ENCODE measurements at regions not wholly inside any gene's neighbourhood (a gene's known extent, or its start where the extent isn't known, plus 50 kb on each side); places are given as distances from the start of the nearest gene placed in this dataset.

DNA sequence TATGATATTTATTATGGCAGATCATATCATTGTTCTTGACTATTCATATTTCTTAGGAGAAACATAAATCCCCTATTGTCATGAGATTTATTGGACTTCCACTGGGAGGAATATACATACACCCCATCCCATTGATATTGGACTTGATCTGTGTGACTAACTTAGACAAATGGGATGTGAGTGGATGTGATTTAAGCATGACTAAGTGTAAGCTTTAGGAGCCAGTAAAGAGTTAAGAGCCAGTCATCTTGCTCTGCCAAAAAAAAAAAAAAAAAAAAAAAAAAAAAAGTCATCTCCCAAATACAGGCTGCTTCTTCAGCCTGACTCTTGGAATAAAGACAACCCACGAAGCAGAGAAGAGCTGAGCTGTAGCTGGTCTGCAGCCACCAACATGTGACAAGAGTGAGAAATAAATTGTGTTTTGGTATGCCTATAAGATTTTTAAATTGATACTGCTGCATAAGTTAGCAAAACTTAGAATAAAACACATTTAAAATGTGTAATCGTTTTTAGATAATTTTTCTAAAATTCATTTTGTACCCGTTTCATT lies 595.0 kb upstream of the LRRC4C start:
- DNase-seq: no peak

DNA sequence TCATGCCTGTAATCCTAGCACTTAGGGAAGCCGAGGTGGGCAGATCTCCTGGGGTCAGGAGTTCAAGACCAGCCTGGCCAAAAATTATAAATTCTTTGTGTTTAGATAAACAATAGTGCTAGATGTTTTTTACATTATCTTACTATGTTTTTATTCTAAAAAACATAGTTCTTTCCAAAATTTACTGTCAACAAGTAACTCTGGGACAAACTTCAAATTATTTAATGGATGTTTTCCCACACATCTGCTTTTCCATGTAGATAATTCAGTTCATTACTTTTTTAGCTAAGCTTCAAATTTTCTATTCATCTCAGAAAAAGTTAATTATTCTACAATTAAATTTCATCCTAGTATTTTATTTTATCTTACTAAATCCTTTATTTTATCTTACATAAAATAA lies 596.2 kb upstream of the LRRC4C start:
- DNase-seq: no peak

DNA sequence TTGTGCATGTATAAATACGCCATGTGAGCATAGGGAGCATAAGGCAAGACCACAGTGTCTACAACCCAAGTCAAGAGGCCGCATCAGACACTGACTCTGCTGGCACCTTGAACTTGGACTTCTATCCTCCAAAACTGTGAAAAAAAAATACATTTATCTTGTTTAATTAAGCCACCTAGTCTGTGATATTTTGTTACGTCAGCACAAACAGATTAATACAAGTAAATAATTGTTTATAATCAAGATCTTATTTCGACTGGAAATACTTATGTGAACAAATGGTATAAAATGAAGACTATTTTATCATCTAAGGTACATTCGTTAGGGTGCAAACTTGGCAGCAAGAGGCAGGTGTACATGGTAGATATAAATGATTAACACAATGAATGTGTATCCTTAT lies 599.3 kb upstream of the LRRC4C start:
- no peak for DNase-seq

DNA sequence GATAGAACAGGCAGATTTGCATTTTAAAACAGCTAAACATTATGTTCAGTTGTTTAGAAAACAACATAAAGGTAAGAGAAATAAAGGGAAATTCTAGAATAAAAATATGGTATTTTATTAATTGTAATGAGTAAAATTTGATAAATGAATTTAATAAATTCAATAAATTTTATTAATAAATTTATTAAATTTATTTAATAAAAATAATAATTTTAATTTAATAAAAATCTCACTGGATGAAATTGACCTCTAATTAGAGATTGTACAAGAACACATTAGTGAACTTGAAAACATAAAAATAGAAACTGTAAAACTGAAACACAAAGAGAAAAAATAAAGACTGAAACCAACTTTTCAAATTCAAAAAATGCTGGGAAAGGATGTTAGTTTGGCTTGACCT lies 605.7 kb upstream of the LRRC4C start:
- DNase-seq: no peak

DNA sequence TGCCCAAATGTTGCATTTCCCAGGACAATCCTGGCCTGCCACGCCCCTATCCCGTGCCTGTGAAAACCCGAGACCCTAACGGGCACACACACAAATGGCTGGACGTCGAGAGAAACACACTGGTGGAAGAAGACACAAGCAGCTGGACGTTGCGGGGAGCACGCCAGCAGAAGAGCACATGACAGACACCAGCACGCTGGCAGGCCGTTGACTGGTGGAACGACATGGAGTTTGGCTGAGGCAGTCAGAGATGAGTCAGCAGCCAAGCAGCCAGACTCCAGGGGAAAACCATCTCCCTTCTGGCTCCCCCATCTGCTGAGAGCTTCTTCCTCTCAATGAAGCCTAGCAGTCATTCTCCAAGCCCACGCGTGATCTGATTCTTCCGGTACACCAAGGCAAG lies 606.7 kb upstream of the LRRC4C start:
- DNase-seq: no peak

DNA sequence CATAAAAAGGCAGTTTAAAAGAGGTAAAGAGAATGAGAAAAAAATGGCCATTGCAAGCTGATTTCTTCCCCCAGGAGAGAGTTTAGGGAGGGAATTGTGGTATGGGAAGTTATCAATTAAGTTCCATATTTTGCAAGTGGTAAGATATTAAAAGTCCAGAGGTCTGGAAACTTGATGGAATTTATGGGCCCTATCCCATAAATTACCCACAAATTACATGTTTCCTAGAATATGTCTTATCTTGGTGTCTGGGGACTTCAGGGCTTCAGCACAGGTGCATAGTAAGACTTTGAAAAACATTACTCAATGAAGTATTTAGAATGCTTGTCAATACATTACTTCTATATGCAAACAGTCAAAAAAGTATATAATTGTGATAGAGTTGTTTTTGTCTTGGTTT lies 614.9 kb upstream of the LRRC4C start:
- DNase-seq: no peak

DNA sequence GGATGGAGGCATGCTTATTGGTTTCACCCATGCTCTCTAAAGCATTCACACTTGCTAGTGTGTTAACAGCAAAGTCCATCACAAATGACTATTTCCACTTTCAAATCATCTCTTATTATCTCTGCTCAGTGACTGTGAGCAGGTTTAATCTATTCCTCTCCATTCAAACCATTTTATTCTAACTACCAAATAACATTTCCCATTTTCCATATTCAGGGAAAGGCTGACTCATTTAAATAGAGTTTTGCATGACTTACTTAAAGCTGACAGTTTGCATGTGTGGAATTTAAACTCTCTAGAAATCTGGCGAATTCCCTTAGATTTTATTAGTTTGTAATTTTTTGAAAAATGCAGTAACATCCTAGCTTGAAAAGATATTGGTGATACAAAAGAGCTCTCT lies 615.7 kb upstream of the LRRC4C start:
- no peak for DNase-seq

DNA sequence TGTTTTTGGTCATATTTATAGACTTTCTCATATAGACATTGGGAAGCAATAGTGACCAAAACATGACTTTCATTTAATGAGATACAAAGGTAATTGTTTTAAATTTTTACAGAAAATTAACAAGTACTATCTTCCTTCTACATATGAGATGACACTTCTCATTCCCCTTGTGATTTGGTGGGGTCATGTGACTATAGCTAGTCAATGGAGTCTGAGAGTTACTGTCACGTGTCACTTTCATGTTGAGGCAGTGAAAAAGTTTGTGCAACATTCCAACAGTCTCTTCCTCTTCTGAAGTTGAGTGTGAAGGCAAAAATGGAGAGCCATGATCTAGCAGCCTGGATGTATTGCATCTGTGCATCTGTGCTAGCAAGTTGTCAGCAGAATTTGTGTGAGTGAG lies 618.3 kb upstream of the LRRC4C start:
- DNase-seq: no peak

DNA sequence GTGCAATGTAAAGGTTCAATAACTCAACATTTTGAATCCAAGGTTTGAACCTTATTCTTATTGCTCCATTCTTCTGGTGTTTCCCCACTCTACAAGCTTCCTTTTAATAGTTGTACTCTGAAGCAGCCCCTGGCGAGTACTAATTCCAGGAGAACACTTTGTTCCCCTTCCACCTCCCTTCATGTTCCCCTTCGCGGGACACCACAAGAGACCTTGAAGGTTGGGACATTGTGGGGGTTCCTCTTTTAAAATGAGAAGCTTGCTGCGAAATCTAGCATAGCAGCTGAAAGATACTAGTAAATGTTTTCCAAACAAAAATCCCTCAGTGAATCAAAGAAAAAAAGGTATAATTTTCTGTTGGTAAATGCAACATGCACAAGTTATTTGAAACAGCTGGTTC lies 626.3 kb upstream of the LRRC4C start:
- no peak for DNase-seq

DNA sequence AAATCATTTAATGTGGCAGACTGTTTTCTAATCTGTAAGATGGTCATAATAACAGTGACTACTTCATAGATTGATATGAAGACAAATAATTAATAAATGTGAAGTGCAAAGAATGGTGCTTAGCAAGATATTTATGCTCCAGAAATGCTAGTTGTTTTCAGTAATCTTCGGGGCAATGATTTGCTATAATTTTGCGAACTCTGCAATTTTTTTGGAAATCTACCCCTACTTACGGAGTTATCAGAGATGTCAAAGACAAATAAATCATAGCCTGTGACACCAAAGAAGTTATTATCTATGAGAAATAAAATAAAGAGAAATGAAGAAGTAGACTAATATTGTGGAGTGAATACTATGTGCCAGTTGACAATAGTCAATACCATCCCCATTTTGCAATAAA lies 634.1 kb upstream of the LRRC4C start:
- DNase-seq: no peak

DNA sequence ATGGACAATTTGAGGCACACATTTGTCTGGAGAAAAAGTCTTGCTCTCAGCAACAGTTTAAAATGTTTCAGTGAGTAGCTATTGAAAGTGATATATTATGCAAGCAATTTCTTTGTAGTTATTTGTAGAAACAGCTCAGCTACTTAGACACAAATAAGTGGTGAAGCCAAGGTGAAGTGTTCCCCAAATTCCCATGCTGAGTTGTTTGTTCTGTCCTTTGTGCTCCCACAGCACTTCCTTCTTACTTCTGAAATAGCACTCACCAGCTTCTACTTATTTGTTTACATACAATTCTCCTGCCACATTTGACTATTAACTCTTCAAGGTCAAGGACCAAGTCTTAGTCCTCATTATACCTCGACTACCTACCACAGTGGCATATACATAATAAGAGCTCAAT lies 638.6 kb upstream of the LRRC4C start:
- no peak for DNase-seq

DNA sequence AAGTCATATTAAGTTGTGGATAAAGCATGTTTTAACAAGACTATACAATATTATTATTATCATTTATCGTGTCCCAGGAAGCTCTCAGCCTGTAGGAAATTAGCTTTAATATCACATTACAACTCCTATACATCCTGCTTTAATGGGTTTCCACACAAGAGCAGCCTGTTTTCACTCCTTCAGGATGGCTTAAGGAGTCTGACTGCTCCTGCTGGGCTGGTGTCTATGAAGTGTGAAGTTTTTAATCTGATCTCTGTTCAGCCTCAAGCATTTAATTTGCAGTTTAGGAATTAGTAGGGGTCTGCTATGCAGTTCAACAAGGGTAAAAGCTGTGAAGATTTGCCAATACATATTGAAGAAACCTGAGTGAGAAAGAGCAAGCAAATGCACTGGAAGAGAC lies 653.4 kb upstream of the LRRC4C start:
- DNase-seq: no peak

DNA sequence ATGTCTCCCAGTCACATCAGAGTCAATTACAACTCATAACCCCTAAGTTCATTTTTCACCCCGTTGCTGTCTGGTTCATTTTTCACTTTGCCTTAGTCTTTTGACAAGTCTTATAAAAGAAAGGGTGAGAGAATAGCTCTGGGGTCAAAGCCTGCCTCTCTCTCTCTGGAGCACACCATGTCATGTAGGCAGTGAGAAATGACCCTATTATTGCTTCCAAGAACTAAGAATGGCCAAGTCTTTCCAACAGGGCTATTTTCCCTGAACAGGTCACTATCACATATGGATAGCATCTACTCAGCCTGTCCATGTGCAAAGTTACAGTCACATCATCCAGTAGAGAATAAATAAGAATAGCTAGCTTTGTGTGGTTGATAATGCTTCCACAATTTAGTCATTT lies 655.5 kb upstream of the LRRC4C start:
- DNase-seq: no peak

DNA sequence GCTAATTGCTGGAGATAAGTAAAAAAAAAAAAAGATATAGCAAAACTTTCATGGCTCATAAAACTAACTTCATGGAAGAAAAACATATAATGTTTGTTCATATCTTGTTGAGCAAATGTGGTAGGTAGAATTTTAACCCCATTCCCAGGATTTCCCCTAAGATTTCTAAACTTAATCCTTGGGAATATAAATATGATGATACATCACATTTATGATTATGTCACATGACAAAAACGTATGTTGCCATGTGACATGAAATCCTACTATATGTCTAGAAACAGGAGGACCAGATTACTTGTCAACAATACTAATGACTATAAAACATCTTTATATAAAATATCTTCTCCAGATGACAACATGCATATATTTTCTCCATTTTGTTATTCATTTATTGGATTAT lies 679.0 kb upstream of the LRRC4C start:
- no peak for DNase-seq

DNA sequence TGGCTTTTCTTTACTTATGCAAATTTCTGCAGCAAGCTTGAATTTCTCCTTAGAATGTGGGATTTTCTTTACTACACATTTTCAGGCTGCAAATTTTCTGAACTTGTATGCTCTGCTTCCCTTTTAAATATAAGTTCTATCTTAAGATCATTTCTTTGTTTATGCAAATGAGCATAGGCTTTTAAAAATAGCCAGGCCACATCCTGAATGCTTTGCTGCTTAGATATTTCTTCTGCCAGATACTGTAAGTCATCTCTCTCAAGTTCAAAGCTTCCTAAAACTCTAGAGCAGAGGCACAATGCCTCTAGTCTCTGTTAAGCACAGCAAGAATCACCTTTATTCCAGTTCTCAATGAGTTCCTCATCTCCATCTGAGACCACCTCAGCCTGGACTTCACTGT lies 685.9 kb upstream of the LRRC4C start:
- no peak for DNase-seq

DNA sequence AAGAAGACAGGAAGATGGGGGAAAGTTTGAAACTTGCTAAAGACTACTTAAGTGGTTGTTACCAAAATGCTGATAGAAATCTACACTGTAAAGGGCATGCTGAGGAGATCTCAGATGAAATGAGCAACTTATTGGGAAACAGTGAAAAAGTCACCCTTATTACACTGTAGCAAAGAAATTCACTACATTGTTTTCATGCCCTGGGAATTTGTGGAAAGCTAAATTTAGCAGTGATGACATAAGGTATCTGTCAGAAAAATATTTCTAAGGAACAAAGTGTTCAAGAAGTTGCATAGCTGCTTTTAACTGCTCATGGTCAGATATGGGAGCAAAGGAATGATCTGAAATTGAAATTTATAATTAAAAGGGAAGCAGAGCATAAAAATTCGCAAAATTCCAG lies 702.4 kb upstream of the LRRC4C start:
- no peak for DNase-seq

DNA sequence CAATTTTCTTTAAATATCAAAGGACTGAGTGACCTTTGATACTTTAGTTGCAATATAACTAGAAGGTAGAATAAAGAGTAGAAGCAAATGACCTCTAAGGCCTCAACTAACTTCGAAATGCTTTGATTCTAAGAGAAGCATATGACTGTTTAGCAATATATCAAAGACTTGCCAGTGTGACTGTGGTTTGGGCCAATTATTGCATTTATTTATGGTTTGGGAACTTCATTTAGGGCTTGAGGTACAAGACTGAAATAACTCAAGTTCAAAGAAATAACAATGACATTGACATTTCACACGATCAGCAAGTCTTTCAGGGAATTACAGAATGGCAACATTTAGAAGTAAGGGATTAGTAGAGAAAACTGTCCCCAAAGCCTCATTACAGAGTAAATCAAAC lies 709.7 kb upstream of the LRRC4C start:
- DNase-seq: no peak

DNA sequence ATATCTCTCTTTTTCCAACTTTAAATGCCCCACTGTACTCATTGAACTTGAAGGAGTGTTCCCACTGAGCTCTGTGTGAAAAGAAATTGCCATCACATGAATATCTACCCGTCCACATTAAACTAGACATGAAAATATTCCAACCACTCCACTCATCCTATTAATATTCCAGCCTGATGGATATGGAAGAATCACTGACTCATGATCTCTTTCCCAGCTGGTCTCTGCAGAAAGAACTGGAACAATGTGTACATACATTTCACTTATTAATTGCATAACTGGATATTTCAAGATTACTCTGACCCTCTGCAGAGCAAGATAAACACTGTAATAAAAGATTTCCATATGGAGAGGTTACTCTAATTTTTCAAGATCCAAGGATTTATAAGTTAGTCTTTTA lies 711.1 kb upstream of the LRRC4C start:
- no peak for DNase-seq

DNA sequence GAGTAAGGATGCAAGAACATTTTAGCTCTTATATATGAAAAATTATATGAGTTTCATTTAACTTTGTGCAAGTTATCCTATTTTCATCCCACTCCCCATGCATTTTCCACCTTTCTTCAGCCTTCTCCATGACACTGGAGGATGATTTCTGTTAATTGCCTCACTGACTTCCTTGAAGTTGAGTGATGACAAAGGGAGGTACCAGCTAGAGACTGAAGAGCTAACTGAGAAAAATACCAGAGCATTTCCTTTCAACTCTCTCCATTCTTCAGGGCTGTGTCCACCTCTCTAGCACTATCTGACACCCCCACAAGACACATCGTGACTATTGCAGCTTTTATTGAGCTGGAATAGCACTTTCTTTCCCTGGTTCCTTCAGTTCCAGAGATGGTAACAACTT lies 711.6 kb upstream of the LRRC4C start:
- DNase-seq: no peak

DNA sequence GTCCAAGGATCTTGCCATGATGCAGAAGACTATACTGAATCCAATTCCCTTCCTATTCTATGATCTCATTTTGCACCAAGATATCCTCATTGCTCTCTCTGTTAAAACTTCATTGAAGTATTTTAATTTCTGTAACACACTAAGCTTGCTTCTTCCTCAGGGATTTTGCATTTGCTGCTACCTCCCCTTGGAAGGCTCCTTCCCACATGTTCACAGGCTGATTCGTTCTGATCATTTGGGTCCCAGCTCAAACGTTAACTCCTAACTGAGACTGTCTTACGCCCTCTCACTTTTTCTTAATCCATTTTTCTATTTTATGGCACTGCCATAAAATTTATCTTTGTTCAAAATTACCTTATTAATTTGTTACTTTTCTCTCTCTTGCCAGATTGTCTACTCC lies 713.0 kb upstream of the LRRC4C start:
- no peak for DNase-seq

DNA sequence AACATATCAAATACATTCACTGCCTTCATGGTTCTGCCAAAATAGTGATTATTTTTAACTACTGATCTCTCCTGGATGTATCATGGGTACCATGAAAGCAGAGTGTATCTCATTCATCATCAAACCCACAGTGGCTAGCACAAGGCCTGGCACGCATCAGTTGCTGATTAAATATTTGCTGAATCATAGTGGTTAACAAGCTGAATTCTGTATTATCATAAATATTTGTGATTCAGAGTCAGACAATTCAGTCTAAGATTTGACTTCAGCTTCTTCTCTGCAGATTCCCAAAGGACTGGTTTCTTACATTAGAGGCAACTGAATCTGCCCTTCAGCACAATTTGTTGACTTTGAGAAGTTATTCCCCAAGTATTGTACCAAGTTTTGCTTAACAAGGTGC lies 715.8 kb upstream of the LRRC4C start:
- DNase-seq: no peak

DNA sequence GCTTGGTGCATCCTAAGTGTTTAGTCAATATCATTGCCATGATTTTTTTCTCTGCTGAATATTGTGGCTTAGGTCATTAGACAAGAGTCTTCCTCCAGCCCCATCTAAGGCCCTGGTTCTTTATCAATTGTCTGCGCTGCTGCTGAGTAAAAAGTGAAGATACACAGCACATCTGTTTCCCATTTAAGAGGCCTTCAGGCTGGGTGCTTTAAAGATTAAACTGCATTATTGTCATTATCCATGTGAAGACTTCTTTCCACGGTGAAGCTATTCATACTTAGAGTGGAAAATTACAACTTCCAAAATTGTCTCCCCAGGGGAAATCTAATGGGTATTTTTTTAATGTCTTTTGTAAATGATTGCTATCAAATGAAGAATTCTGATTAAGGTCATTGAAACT lies 719.8 kb upstream of the LRRC4C start:
- no peak for DNase-seq

DNA sequence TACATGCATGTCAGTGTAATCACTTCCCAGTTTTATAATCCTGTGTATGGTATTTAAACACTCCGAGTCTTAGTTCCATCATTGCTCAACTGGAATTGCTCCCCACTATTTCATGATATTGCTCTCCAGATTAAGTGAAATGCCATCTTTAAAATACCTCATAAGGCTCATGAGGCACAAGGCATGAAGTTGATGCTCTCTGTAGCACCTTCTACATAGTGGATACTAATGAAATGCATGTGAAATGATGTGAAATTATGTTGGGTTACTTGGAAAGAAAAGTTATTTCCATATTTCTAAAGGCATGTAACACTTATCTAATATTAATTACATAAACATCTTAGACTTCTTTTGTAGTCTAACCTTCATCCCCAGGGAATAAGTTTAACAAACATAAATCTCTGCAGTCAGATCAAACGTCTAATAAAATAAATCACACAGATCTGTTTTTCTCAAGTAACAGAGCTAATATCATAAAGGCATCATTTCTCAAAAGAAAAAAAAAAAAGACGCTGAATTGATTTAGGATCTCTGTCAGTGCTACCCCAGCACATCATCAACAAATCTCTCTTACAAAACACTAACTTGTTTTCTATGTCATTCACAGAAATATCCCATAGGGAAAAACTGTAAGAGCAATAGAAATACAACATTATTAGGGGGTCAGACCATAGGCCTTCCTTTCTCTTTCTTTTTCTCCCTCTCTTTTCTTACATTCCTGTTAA lies 736.0 kb upstream of the LRRC4C start:
- DNase-seq: no peak

DNA sequence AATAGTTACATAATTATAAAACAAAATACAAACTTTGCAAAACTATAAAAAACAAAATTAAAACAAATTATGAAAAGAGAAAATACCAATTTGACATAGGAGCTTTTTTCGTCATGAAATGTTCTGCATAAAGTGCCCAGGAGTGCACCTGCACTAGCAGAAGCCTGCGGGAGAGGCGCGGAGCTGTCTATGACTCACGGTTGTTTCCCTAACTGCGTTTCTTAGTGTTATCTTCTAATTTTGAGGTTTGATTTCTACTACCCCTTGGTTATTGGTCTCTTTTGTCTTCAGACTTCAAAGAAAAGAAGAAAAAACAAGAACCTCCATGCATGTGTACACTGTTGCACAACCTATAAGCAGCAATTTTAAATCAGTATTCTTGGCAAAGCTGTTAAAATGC lies 740.9 kb upstream of the LRRC4C start:
- no peak for DNase-seq

DNA sequence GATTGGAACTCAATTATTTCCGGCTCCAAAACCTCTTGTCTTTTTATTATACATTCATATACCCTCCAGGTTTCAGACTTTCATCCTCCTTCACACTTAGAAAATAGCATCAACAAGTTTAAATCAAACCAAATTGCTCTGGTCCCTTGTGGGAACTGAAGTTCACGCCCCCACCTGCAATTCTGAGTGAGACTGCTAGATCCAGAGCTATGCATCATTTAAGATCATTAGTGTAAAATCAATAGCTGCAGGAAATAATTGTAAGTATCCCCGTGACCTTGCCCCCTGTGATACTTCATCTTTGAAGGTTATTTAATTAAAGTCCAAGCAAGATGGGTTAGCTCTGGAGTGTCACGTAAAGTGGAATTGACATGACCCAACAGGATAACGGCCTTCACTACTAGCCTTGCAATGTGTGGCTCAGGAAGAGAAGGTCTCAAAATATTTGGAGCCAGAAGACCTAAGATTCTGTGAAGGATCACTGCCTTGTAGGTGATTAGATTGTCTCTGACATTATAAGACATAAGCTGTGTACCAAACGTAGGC lies 742.2 kb upstream of the LRRC4C start:
- no peak for DNase-seq
